ENCODE measurements at regions not wholly inside any gene's neighbourhood (a gene's known extent, or its start where the extent isn't known, plus 50 kb on each side); places are given as distances from the start of the nearest gene placed in this dataset.

DNA sequence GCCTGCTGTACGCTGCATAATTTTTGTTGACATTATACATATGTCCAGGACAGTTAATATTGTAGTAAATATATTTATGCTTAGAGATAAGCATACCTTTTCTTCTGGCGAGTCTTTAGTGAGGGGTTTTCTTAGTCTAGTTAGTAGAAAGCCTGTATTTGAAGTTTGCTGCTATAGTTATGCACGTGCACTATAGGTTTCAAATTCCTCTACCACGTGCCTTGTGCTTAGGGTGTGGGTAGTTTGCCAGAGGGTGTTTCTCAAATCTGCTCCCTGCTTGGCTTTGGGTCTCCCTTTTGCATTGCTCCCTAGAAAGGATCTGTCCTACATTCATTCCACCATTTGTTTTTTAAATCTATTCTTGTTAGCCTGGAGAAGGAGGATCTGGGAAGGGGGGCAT, 181.4 kb upstream of the UFL1 start:
- Histone ChIP-seq H2AFZ (ENCODE audit: low read depth, low read length) (no peak overlapping the region), H3F3A (ENCODE audit: insufficient read depth, low read length, poor library complexity, severe bottlenecking) (no peaks in the 10 kb centered on the region), H3K27me3 (ENCODE audit: insufficient read depth, low read depth, low read length) (no peaks in the 10 kb centered on the region), H3K4me3 (ENCODE audit: low read length) (no peak overlapping the region), H3K9ac (ENCODE audit: low read length) (no peak overlapping the region), H3K36me3 (ENCODE audit: insufficient read depth, low read length) (no peaks in the 10 kb centered on the region), H3K27ac (ENCODE audit: low read length) (no peak overlapping the region), H3K4me2 (ENCODE audit: low read length) (no peak overlapping the region), H3K9me2 (ENCODE audit: insufficient read depth, low read length) (no peaks in the 10 kb centered on the region), H4K20me1 (ENCODE audit: insufficient read depth) (no peaks in the 10 kb centered on the region), H3K9me3 (ENCODE audit: low read length) (no peaks in the 10 kb centered on the region), H3K79me2 (replicated peaks; ENCODE audit: insufficient read depth, low read length) (no peaks in the 10 kb centered on the region)
- TF ChIP-seq TAF1 (IDR thresholded peaks at IDR 0.05; ENCODE audit: low read depth) (no peak), EZH2 (IDR thresholded peaks at IDR 0.05; ENCODE audit: borderline replicate concordance, insufficient read depth, low read length, poor library complexity, severe bottlenecking) (no peak), RAD21 (conservative IDR thresholded peaks at IDR 0.05) (no peak), EP300 (conservative IDR thresholded peaks at IDR 0.05; ENCODE audit: poor library complexity, severe bottlenecking) (no peak), POLR2AphosphoS5 (IDR thresholded peaks at IDR 0.05) (no peak), MXI1 (conservative IDR thresholded peaks at IDR 0.05; ENCODE audit: poor library complexity, severe bottlenecking) (no peak), SMC3 (conservative IDR thresholded peaks at IDR 0.05; ENCODE audit: poor library complexity) (no peak)
- TF ChIP-seq, protein P1, sequence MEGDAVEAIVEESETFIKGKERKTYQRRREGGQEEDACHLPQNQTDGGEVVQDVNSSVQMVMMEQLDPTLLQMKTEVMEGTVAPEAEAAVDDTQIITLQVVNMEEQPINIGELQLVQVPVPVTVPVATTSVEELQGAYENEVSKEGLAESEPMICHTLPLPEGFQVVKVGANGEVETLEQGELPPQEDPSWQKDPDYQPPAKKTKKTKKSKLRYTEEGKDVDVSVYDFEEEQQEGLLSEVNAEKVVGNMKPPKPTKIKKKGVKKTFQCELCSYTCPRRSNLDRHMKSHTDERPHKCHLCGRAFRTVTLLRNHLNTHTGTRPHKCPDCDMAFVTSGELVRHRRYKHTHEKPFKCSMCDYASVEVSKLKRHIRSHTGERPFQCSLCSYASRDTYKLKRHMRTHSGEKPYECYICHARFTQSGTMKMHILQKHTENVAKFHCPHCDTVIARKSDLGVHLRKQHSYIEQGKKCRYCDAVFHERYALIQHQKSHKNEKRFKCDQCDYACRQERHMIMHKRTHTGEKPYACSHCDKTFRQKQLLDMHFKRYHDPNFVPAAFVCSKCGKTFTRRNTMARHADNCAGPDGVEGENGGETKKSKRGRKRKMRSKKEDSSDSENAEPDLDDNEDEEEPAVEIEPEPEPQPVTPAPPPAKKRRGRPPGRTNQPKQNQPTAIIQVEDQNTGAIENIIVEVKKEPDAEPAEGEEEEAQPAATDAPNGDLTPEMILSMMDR (IDR thresholded peaks at IDR 0.05; ENCODE audit: poor library complexity, severe bottlenecking), result no peak
- TF ChIP-seq, protein P2, sequence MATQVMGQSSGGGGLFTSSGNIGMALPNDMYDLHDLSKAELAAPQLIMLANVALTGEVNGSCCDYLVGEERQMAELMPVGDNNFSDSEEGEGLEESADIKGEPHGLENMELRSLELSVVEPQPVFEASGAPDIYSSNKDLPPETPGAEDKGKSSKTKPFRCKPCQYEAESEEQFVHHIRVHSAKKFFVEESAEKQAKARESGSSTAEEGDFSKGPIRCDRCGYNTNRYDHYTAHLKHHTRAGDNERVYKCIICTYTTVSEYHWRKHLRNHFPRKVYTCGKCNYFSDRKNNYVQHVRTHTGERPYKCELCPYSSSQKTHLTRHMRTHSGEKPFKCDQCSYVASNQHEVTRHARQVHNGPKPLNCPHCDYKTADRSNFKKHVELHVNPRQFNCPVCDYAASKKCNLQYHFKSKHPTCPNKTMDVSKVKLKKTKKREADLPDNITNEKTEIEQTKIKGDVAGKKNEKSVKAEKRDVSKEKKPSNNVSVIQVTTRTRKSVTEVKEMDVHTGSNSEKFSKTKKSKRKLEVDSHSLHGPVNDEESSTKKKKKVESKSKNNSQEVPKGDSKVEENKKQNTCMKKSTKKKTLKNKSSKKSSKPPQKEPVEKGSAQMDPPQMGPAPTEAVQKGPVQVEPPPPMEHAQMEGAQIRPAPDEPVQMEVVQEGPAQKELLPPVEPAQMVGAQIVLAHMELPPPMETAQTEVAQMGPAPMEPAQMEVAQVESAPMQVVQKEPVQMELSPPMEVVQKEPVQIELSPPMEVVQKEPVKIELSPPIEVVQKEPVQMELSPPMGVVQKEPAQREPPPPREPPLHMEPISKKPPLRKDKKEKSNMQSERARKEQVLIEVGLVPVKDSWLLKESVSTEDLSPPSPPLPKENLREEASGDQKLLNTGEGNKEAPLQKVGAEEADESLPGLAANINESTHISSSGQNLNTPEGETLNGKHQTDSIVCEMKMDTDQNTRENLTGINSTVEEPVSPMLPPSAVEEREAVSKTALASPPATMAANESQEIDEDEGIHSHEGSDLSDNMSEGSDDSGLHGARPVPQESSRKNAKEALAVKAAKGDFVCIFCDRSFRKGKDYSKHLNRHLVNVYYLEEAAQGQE (IDR thresholded peaks at IDR 0.05; ENCODE audit: borderline replicate concordance), result no peak

DNA sequence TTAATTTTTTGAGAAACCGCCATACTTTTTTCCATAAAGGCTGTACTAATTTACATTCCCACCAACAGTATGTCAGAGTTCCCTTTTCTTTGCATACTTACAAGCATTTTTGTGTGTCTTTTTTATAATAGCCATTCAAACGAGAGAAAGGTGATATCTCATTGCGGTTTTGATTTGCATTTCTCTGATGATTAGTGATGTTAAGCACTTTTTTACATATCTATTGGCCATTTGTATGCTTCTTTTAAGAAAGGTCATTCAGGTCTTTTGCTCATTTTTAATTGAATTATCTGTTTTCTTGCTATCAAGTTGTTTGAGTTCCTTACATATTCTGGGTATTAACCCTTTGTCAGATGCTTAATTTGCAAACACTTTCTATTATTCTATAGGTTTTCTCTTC, 176.1 kb upstream of the UFL1 start:
- no peak for TF ChIP-seq TAF1 (IDR thresholded peaks at IDR 0.05; ENCODE audit: low read depth)
- no peak for TF ChIP-seq EZH2 (IDR thresholded peaks at IDR 0.05; ENCODE audit: borderline replicate concordance, insufficient read depth, low read length, poor library complexity, severe bottlenecking)
- TF ChIP-seq, protein P2 (IDR thresholded peaks at IDR 0.05; ENCODE audit: borderline replicate concordance), result no peak
- no peak for TF ChIP-seq MXI1 (conservative IDR thresholded peaks at IDR 0.05; ENCODE audit: poor library complexity, severe bottlenecking)
- no peak for TF ChIP-seq EP300 (conservative IDR thresholded peaks at IDR 0.05; ENCODE audit: poor library complexity, severe bottlenecking)
- TF ChIP-seq, protein P1 (IDR thresholded peaks at IDR 0.05; ENCODE audit: poor library complexity, severe bottlenecking), result no peak
- no peak for TF ChIP-seq SMC3 (conservative IDR thresholded peaks at IDR 0.05; ENCODE audit: poor library complexity)
- no peaks in the 10 kb centered on the region for H3K79me2 ChIP-seq (replicated peaks; ENCODE audit: insufficient read depth, low read length)
- no peak overlapping the region for H3K4me3 ChIP-seq (ENCODE audit: low read length)
- H3K27ac ChIP-seq (ENCODE audit: low read length), result no peak overlapping the region
- H3K36me3 ChIP-seq (ENCODE audit: insufficient read depth, low read length), result no peaks in the 10 kb centered on the region
- no peaks in the 10 kb centered on the region for H3F3A ChIP-seq (ENCODE audit: insufficient read depth, low read length, poor library complexity, severe bottlenecking)
- no peak overlapping the region for H2AFZ ChIP-seq (ENCODE audit: low read depth, low read length)
- H3K9me2 ChIP-seq (ENCODE audit: insufficient read depth, low read length), result no peaks in the 10 kb centered on the region
- H4K20me1 ChIP-seq (ENCODE audit: insufficient read depth), result no peaks in the 10 kb centered on the region
- H3K9me3 ChIP-seq (ENCODE audit: low read length), result no peaks in the 10 kb centered on the region
- H3K4me2 ChIP-seq (ENCODE audit: low read length), result no peak overlapping the region
- no peak overlapping the region for H3K9ac ChIP-seq (ENCODE audit: low read length)
- H3K27me3 ChIP-seq (ENCODE audit: insufficient read depth, low read depth, low read length), result no peaks in the 10 kb centered on the region

Data from neural cell (in vitro differentiated cells).